NCI-H2107 treated with DMSO at 0.1 percent for 48 hours (cell line): ENCODE measurements at regions not wholly inside any gene's neighbourhood (a gene's known extent, or its start where the extent isn't known, plus 50 kb on each side); places are given as distances from the start of the nearest gene placed in this dataset.
"Not testable (repeated sequence)": the region's sequence is repeated elsewhere in the genome, so short reads cannot be mapped to it uniquely, and the experiment has no call there.

Experiments used
- DNase-seq: peaks from one replicate; lab custom pipeline; 2025; ENCODE audit not compliant: unreplicated experiment; lab: John Stamatoyannopoulos, UW

- DNase-seq: not testable (repeated sequence)
Measured at GRCh38 chr4:186363038-186363437, 97.0 kb downstream of the F11 start.

- no peak for DNase-seq
Measured at GRCh38 chr4:186360551-186360950, 94.6 kb downstream of the F11 start.

- peak; percentile 52 for DNase-seq
Measured at GRCh38 chr4:186351668-186352194, 85.7 kb downstream of the F11 start.

- DNase-seq: peak; percentile 30
Measured at GRCh38 chr4:186348433-186348832, 82.4 kb downstream of the F11 start.

- DNase-seq: no peak
Measured at GRCh38 chr4:186347743-186348142, 81.8 kb downstream of the F11 start.

GRCh38 chr4:186345184-186345583, 79.2 kb downstream of the F11 start:
- DNase-seq: no peak

GRCh38 chr4:186342582-186342981, 76.6 kb downstream of the F11 start:
- DNase-seq: no peak

- DNase-seq: no peak
Measured at GRCh38 chr4:186341655-186342054, 75.7 kb downstream of the F11 start.
